Ascending aorta (tissue), 2 donors: ENCODE measurements at regions not wholly inside any gene's neighbourhood (a gene's known extent, or its start where the extent isn't known, plus 50 kb on each side); places are given as distances from the start of the nearest gene placed in this dataset.

ENCODE experiments used
- DNase-seq, 2 donors: peaks; one replicate each; pipeline ENCODE4 v3.0.0-alpha.2; 2019; ENCODE audit warnings: low spot score in 2 of 2
- H3K27ac ChIP-seq, 2 donors: fragments of 200-600 bp; sonication (generic); one replicate each; pipeline ENCODE4 v1.5.1; 2016 to 2017; ENCODE audit warnings: mild to moderate bottlenecking in 1 of 2
- H3K27me3 ChIP-seq: fragments of 200-600 bp; sonication (generic); one replicate; pipeline ENCODE4 v1.5.1; 2017
- H3K36me3 ChIP-seq, 2 donors: fragments of 200-600 bp; sonication (generic); one replicate each; pipeline ENCODE4 v1.5.1; 2016
- H3K4me1 ChIP-seq, 2 donors: fragments of 200-600 bp; sonication (generic); one replicate each; pipeline ENCODE4 v1.5.1; 2016 to 2017; ENCODE audit warnings: mild to moderate bottlenecking in 1 of 2
- H3K4me3 ChIP-seq, 2 donors: fragments of 200-600 bp; sonication (generic); one replicate each; pipeline ENCODE4 v1.5.1; 2016 to 2017; ENCODE audit warnings: mild to moderate bottlenecking in 1 of 2
- H3K9me3 ChIP-seq, 2 donors: fragments of 200-600 bp; sonication (generic); one replicate each; pipeline ENCODE4 v1.5.1; 2016
- intact Hi-C: fragments of 100-400 bp; cut with DNase I; formaldehyde crosslinking; loops from one replicate; pipeline ENCODE4 v1.15.1; 2023
- TF ChIP-seq, protein P1 (sequence below), 3 experiments: fragments of 200-600 bp in 2 of 3; fragments of 450-650 bp in 1 of 3; sonication (generic) in 2 of 3; IDR thresholded peaks; one replicate each; pipeline ENCODE4 v1.5.1; 2016 to 2019; ENCODE audit warnings: antibody characterized with exemption in 3 of 3, mild to moderate bottlenecking in 1 of 3, moderate library complexity in 1 of 3

DNA sequence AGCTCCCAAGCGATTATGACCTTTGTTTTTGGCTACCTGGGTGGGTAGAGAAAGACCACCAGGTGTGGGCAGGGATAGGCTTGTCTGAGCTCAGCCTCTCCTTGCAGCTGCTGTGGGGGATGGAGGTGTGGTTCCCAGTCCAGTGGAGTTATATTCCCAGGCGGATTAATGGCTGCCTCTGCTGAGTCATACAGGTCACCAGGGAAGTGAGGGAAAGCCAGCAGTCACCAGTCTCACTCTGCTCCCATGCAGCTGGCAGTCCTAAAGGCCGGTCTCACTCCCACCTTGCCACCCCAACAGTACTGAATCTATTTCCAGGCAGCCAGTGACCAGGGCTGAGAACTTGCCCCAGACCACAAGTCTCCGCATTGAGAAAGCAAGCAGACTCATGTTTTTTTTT, 399.2 kb downstream of the VRK1 start:
- H3K9me3 ChIP-seq: no peaks in the 10 kb centered on the region
- no peak for DNase-seq
- H3K27me3 ChIP-seq: no peaks in the 10 kb centered on the region
- no peaks in the 10 kb centered on the region for H3K4me1 ChIP-seq
- H3K4me3 ChIP-seq: no peak overlapping the region
- H3K27ac ChIP-seq: no peak overlapping the region
- H3K36me3 ChIP-seq: no peaks in the 10 kb centered on the region
- intact Hi-C loops: no loop called here
- TF ChIP-seq, protein P1, sequence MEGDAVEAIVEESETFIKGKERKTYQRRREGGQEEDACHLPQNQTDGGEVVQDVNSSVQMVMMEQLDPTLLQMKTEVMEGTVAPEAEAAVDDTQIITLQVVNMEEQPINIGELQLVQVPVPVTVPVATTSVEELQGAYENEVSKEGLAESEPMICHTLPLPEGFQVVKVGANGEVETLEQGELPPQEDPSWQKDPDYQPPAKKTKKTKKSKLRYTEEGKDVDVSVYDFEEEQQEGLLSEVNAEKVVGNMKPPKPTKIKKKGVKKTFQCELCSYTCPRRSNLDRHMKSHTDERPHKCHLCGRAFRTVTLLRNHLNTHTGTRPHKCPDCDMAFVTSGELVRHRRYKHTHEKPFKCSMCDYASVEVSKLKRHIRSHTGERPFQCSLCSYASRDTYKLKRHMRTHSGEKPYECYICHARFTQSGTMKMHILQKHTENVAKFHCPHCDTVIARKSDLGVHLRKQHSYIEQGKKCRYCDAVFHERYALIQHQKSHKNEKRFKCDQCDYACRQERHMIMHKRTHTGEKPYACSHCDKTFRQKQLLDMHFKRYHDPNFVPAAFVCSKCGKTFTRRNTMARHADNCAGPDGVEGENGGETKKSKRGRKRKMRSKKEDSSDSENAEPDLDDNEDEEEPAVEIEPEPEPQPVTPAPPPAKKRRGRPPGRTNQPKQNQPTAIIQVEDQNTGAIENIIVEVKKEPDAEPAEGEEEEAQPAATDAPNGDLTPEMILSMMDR (IDR thresholded peaks at IDR 0.05): no peak

DNA sequence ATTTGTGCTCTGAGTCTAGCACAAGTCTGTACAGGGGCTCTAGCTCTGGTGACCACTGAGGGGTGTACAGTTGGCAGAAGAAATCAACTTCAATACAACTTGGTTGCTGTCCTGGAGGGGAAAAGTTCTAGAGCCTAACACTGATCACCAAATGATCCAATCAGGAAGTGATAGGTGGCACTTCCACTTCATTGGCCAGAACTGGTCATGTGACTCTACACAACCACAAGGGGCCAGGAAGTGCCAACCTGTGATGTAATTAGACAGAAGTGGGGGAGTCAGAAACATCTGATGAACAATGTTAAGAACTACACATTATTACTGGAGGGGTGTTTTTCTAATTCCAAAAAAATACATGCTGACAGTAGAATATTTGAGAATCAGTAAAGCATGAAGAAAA, 401.6 kb downstream of the VRK1 start:
- H3K4me3 ChIP-seq: no peak overlapping the region
- H3K27ac ChIP-seq: no peak overlapping the region
- DNase-seq: no peak
- no peaks in the 10 kb centered on the region for H3K27me3 ChIP-seq
- no peaks in the 10 kb centered on the region for H3K9me3 ChIP-seq
- H3K36me3 ChIP-seq: no peaks in the 10 kb centered on the region
- no peaks in the 10 kb centered on the region for H3K4me1 ChIP-seq
- TF ChIP-seq, protein P1 (IDR thresholded peaks at IDR 0.05): no peak
- intact Hi-C loops: no loop called here

DNA sequence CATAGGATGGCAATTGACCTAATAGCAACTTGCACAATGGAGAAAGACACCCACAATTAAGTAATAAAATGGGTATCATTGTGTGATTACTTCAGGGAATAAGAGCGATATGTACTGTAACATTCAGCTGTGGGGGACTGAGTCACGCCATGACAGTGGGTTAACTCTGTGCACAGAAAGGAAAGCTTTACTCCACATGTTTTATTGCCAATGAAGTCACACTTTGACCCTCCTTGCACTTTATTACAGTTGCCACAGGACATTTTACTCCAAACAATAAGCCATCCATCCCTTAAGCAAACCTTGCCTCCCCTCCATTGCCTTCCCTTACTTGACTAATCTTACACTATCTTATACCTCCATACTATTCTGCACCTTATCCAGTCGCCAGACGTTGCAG, 403.1 kb downstream of the VRK1 start:
- Histone ChIP-seq H3K36me3 (no peaks in the 10 kb centered on the region), H3K9me3 (no peaks in the 10 kb centered on the region), H3K27ac (no peak overlapping the region), H3K4me3 (no peak overlapping the region), H3K4me1 (no peaks in the 10 kb centered on the region), H3K27me3 (no peaks in the 10 kb centered on the region)
- TF ChIP-seq, protein P1 (IDR thresholded peaks at IDR 0.05): no peak
- DNase-seq: no peak
- intact Hi-C loops: no loop called here

DNA sequence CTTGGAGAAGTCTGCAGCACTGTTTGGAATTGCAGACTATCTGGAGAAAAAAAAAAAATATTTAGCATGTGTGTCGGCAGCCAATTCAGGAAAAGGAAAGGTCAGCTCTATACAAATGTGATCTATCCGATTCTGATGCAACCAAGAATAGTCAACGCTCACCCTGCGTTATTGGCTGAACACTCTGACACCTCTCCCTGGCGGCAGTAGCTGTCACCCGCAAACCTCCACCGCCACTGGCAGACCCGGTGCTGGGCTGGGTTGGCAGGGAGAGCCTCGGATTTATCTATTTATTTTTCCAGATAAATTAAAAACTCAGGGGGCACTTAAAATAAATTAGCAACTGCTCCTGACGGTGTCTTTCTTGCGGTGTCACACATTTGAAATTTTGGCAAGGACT, 409.7 kb downstream of the VRK1 start:
- intact Hi-C loops: no loop called here
- TF ChIP-seq, protein P1 (IDR thresholded peaks at IDR 0.05): no peak
- Histone ChIP-seq H3K9me3 (no peaks in the 10 kb centered on the region), H3K4me3 (no peak overlapping the region), H3K4me1 (no peaks in the 10 kb centered on the region), H3K27me3 (no peaks in the 10 kb centered on the region), H3K36me3 (no peaks in the 10 kb centered on the region), H3K27ac (no peak overlapping the region)
- DNase-seq: no peak

DNA sequence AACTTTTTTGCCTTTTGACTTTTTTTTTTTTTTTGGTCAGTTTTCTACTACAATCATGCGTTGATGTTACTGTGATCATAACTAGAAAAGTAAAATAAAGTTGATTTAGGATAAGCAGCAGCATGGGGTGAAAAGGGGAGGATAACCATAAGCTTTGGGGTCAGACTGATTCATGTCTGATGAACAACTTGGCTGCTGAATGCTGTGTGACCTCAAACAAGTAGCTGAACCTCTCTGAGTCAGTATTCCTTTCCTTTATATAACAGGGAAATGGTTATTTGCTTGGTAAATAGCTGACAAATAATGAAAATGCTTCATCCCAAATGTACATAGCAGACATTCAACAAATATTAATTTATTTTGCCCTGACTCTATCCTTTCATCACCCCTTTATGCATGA, 413.0 kb downstream of the VRK1 start:
- intact Hi-C loops: no loop called here
- no peaks in the 10 kb centered on the region for H3K27me3 ChIP-seq
- H3K4me1 ChIP-seq: no peaks in the 10 kb centered on the region
- no peaks in the 10 kb centered on the region for H3K36me3 ChIP-seq
- no peak overlapping the region for H3K4me3 ChIP-seq
- DNase-seq: no peak
- H3K9me3 ChIP-seq: no peaks in the 10 kb centered on the region
- no peak overlapping the region for H3K27ac ChIP-seq
- TF ChIP-seq, protein P1 (IDR thresholded peaks at IDR 0.05): no peak

DNA sequence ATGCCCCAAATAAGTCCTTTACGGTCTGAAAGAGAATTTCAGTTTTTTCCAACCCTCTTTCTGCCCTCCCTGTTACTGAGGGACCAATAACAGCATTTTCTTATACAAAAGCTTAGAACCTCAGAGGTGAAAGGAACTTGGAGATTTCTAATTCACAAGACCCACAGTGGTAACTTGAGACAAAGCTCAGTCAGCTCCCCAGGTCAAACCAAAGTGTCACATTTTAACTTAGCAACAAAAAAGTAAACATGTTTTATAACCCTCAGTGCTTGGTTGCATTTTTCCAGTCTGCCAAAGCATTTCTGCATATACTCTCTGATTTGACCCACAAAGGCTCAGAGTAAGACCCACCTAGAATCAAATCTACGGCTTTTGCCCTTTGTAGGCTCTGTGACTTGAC, 415.2 kb downstream of the VRK1 start:
- Histone ChIP-seq H3K36me3 (no peaks in the 10 kb centered on the region), H3K27ac (no peak overlapping the region), H3K4me3 (no peak overlapping the region), H3K9me3 (no peaks in the 10 kb centered on the region), H3K4me1 (no peaks in the 10 kb centered on the region), H3K27me3 (no peaks in the 10 kb centered on the region)
- DNase-seq: no peak
- intact Hi-C loops: no loop called here
- TF ChIP-seq, protein P1 (IDR thresholded peaks at IDR 0.05): no peak
